ENCODE measurements at regions not wholly inside any gene's neighbourhood (a gene's known extent, or its start where the extent isn't known, plus 50 kb on each side); places are given as distances from the start of the nearest gene placed in this dataset.

DNA sequence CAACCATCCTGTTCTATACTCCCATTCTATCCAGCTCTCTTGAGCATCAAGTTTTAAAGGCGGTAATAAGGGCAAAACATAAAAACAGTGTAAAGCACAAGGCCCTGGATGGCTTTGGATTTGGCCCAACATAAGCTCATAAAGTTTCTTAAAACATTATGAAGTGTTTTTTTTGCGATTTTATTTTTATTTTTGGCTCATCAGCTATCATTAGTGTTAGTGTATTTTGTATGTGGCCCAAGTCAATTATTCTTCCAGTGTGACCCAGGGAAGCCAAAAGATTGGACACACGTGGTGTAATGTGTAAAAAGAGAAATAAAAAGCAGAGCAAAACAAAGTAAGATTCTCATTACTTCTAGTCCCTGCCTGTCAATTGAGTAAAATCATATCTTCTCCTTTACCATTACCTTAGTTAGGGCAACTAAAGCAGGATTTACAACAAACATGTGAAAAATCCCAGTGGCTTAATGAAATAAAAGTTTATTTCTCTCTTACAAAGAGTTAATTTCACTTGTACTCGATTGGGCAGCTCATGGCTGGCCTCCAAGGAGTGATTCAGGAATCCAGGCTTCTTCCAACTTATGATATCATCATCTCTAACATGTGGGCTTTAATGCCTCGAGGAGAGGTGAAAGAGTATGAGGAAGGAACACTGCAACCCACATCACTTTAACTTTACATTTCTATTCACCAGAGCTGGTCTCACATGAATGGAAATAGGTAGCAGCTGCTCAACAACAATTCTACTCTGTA, 725.2 kb upstream of the SLITRK1 start:
- TF ChIP-seq POLR2A (IDR thresholded peaks at IDR 0.05) (no peak), POLR2AphosphoS5 (IDR thresholded peaks at IDR 0.05) (no peak)
- TF ChIP-seq, protein P1, sequence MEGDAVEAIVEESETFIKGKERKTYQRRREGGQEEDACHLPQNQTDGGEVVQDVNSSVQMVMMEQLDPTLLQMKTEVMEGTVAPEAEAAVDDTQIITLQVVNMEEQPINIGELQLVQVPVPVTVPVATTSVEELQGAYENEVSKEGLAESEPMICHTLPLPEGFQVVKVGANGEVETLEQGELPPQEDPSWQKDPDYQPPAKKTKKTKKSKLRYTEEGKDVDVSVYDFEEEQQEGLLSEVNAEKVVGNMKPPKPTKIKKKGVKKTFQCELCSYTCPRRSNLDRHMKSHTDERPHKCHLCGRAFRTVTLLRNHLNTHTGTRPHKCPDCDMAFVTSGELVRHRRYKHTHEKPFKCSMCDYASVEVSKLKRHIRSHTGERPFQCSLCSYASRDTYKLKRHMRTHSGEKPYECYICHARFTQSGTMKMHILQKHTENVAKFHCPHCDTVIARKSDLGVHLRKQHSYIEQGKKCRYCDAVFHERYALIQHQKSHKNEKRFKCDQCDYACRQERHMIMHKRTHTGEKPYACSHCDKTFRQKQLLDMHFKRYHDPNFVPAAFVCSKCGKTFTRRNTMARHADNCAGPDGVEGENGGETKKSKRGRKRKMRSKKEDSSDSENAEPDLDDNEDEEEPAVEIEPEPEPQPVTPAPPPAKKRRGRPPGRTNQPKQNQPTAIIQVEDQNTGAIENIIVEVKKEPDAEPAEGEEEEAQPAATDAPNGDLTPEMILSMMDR (IDR thresholded peaks at IDR 0.05) = no peak
- Histone ChIP-seq H3K27ac (no peak overlapping the region), H3K9me3 (no peaks in the 10 kb centered on the region), H3K36me3 (no peaks in the 10 kb centered on the region), H3K4me3 (no peak overlapping the region), H3K27me3 (no peaks in the 10 kb centered on the region), H3K4me1 (no peaks in the 10 kb centered on the region)
- intact Hi-C loops (cut with DNase I; ENCODE audit: low total_unique reads) = no loop called here
- DNase-seq (ENCODE audit: low spot score in 2 of 2) = no peak

DNA sequence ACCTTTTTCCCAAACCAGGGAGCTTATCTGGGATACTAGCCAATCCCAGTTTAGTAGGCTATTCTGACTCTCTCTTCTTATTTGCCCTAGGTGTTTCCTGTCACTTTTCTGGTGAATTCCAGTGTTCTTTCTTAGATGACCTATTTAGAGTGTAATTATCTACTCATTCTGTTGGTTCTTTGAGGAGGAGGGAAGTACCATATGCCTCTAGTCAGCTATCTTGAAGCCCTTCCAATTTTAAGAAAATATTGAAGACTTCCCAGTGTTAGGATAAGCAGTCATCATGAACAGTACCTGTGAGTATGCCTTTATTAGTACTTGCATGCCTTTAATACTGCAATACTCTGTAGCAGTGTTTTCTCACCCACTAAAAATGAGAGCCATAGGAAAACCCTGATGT, 724.3 kb upstream of the SLITRK1 start:
- H3K9me3 ChIP-seq = no peaks in the 10 kb centered on the region
- H3K36me3 ChIP-seq = no peaks in the 10 kb centered on the region
- H3K4me1 ChIP-seq = no peaks in the 10 kb centered on the region
- TF ChIP-seq, protein P1 (IDR thresholded peaks at IDR 0.05) = no peak
- TF ChIP-seq POLR2A (IDR thresholded peaks at IDR 0.05) (no peak), POLR2AphosphoS5 (IDR thresholded peaks at IDR 0.05) (no peak)
- H3K27ac ChIP-seq = no peak overlapping the region
- DNase-seq (ENCODE audit: low spot score in 2 of 2) = no peak
- no peaks in the 10 kb centered on the region for H3K27me3 ChIP-seq
- intact Hi-C loops (cut with DNase I; ENCODE audit: low total_unique reads) = no loop called here
- H3K4me3 ChIP-seq = no peak overlapping the region

DNA sequence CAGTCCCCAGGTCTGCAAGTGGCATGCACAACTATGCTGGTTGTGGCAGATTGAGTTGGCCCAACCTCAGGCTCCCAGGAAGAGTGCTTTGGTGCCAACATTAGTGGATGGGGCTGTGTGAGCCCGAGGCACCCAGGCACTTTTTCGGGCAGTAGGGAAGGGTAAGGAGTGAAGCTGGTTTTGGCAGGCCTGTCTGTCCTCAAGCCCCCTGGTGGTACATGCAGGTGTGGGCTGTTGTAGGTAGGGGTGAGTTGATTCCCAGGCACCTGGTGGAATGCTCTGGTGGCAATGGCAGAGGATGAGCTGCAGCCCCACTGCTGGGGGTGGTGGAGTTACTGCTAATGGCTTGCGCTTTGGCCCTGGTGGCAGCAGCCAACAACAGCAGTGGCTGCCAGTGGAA, 723.7 kb upstream of the SLITRK1 start:
- TF ChIP-seq, protein P1 (IDR thresholded peaks at IDR 0.05) = no peak
- no peaks in the 10 kb centered on the region for H3K27me3 ChIP-seq
- no peak overlapping the region for H3K27ac ChIP-seq
- H3K36me3 ChIP-seq = no peaks in the 10 kb centered on the region
- intact Hi-C loops (cut with DNase I; ENCODE audit: low total_unique reads) = loop anchor here (1.0 kb wide), 1 partner anchor 9 kb away; no protein-coding TSS in a partner anchor
- no peaks in the 10 kb centered on the region for H3K9me3 ChIP-seq
- H3K4me3 ChIP-seq = no peak overlapping the region
- H3K4me1 ChIP-seq = no peaks in the 10 kb centered on the region
- DNase-seq (ENCODE audit: low spot score in 2 of 2) = no peak

DNA sequence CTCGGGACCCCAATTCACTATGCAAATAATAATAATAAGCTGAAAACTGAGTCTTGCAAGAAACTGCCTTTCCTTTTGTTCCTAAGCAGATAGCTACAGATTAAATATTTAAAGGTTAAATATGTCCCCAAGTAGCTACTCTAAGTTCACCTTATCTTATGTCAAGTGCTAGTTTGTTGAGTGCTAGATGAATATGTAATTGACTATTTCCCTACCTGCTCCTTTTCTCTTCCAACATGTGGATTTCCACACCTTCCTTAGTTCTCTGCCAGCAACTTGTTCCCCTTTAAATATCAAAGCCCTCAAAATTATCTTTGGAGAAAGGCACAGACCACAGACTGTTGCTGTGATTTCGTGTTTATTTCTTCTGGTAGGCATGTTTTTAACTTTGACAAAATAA, 709.2 kb upstream of the SLITRK1 start:
- intact Hi-C loops (cut with DNase I; ENCODE audit: low total_unique reads) = no loop called here

DNA sequence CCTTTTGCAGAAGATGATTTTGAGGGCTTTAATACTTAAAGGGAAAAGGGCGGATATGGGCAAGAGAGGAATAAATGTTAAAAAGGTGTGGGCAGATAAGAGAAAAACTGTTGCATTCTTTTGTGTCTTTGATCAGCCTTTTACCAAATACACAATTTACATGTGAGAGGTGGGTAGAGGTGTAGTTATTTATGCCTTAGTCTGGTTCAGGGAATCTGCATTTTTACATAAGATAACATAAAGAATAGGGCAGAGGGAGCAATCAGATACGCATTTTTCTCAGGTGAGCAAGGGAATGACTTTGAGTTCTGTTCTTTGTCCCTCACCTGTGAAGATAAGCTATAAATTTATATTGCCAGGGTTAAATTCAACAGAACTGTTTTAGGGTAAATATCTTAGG, 708.4 kb upstream of the SLITRK1 start:
- Histone ChIP-seq H3K36me3 (no peaks in the 10 kb centered on the region), H3K27ac (no peak overlapping the region), H3K9me3 (no peaks in the 10 kb centered on the region), H3K27me3 (no peaks in the 10 kb centered on the region), H3K4me3 (no peak overlapping the region), H3K4me1 (no peaks in the 10 kb centered on the region)
- intact Hi-C loops (cut with DNase I; ENCODE audit: low total_unique reads) = no loop called here
- TF ChIP-seq POLR2AphosphoS5 (IDR thresholded peaks at IDR 0.05) (no peak), POLR2A (IDR thresholded peaks at IDR 0.05) (no peak)
- TF ChIP-seq, protein P1 (IDR thresholded peaks at IDR 0.05) = no peak
- DNase-seq (ENCODE audit: low spot score in 2 of 2) = no peak

More for the DNA sequence above, 709.2 kb upstream of the SLITRK1 start:
- H3K36me3 ChIP-seq = no peaks in the 10 kb centered on the region
- DNase-seq (ENCODE audit: low spot score in 2 of 2) = no peak
- no peak overlapping the region for H3K27ac ChIP-seq
- no peaks in the 10 kb centered on the region for H3K4me1 ChIP-seq
- TF ChIP-seq POLR2A (IDR thresholded peaks at IDR 0.05) (no peak), POLR2AphosphoS5 (IDR thresholded peaks at IDR 0.05) (no peak)
- TF ChIP-seq, protein P1 (IDR thresholded peaks at IDR 0.05) = no peak
- H3K9me3 ChIP-seq = no peaks in the 10 kb centered on the region
- no peak overlapping the region for H3K4me3 ChIP-seq
- no peaks in the 10 kb centered on the region for H3K27me3 ChIP-seq

Data from breast epithelium (tissue), 4 donors.